HG03469 (cell line): ENCODE measurements at regions not wholly inside any gene's neighbourhood (a gene's known extent, or its start where the extent isn't known, plus 50 kb on each side); places are given as distances from the start of the nearest gene placed in this dataset.
A peak's percentile ranks its signal among the peaks of the same experiment; 100 is the strongest.
"Not testable (repeated sequence)": the region's sequence is repeated elsewhere in the genome, so short reads cannot be mapped to it uniquely, and the experiment has no call there.

Source experiments
- ATAC-seq: cut with Tn5 transposase; IDR thresholded peaks from one replicate; pipeline ENCODE4 v1.9.1; 2021; ENCODE audit warnings: mild to moderate bottlenecking, moderate library complexity, moderate number of reproducible peaks; ENCODE audit not compliant: unreplicated experiment

GRCh38 chr17:30644287-30644686 lies 167.1 kb downstream of the GOSR1 start:
- not testable (repeated sequence) for ATAC-seq

GRCh38 chr17:30641428-30641827 lies 164.2 kb downstream of the GOSR1 start:
- ATAC-seq = not testable (repeated sequence)

GRCh38 chr17:30639391-30639790 lies 162.2 kb downstream of the GOSR1 start:
- not testable (repeated sequence) for ATAC-seq

- ATAC-seq = not testable (repeated sequence)
These were observed 161.8 kb downstream of the GOSR1 start for GRCh38 chr17:30638968-30639367.

- ATAC-seq = not testable (repeated sequence)
These were observed 154.4 kb downstream of the GOSR1 start for GRCh38 chr17:30631651-30632050.

- not testable (repeated sequence) for ATAC-seq
These were observed 148.2 kb downstream of the GOSR1 start for GRCh38 chr17:30625380-30625779.

GRCh38 chr17:30624180-30624579 lies 147.0 kb downstream of the GOSR1 start:
- ATAC-seq = not testable (repeated sequence)

GRCh38 chr17:30609682-30610081 lies 132.5 kb downstream of the GOSR1 start:
- ATAC-seq = not testable (repeated sequence)

GRCh38 chr17:30605523-30605922 lies 128.3 kb downstream of the GOSR1 start:
- no peak for ATAC-seq

GRCh38 chr17:30605027-30605426 lies 127.8 kb downstream of the GOSR1 start:
- ATAC-seq = no peak

GRCh38 chr17:30602396-30602795 lies 125.2 kb downstream of the GOSR1 start:
- ATAC-seq = not testable (repeated sequence)

GRCh38 chr17:30601984-30602383 lies 124.8 kb downstream of the GOSR1 start:
- not testable (repeated sequence) for ATAC-seq

- ATAC-seq = no peak
These were observed 123.8 kb downstream of the GOSR1 start for GRCh38 chr17:30600830-30601494.

- peak; percentile 58 for ATAC-seq
These were observed 123.0 kb downstream of the GOSR1 start for GRCh38 chr17:30600060-30600829.

GRCh38 chr17:30599428-30600059 lies 122.3 kb downstream of the GOSR1 start:
- no peak for ATAC-seq

- no peak for ATAC-seq
These were observed 120.6 kb downstream of the GOSR1 start for GRCh38 chr17:30597776-30598288.

GRCh38 chr17:30596948-30597775 lies 120.0 kb downstream of the GOSR1 start:
- not testable (repeated sequence) for ATAC-seq

GRCh38 chr17:30594953-30595371 lies 117.8 kb downstream of the GOSR1 start:
- not testable (repeated sequence) for ATAC-seq

- ATAC-seq = no peak
These were observed 117.2 kb downstream of the GOSR1 start for GRCh38 chr17:30594223-30594952.
